Neural crest cell (in vitro differentiated cells): ENCODE measurements at regions not wholly inside any gene's neighbourhood (a gene's known extent, or its start where the extent isn't known, plus 50 kb on each side); places are given as distances from the start of the nearest gene placed in this dataset.
A peak's percentile ranks its signal among the peaks of the same experiment; 100 is the strongest.

Experiments
- DNase-seq: peaks from one replicate; pipeline ENCODE4 v3.0.0; 2021; ENCODE audit warnings: low read depth, mixed read lengths, low spot score
- H3K27ac Mint-ChIP-seq: one replicate; pipeline ENCODE4 v1.8.0; 2021; ENCODE audit warnings: mild to moderate bottlenecking, mixed read lengths; ENCODE audit not compliant: unreplicated experiment
- H3K27me3 Mint-ChIP-seq: 2 replicates; pipeline ENCODE4 v1.8.0; 2021; ENCODE audit warnings: low read depth, mild to moderate bottlenecking, mixed read lengths
- H3K36me3 Mint-ChIP-seq: 2 replicates; pipeline ENCODE4 v1.8.0; 2021; ENCODE audit warnings: low read depth, mild to moderate bottlenecking, mixed read lengths
- H3K4me1 Mint-ChIP-seq: 2 replicates; pipeline ENCODE4 v1.8.0; 2021; ENCODE audit warnings: mixed read lengths
- H3K4me3 Mint-ChIP-seq: one replicate; pipeline ENCODE4 v1.8.0; 2021; ENCODE audit warnings: mild to moderate bottlenecking, mixed read lengths
- H3K9me3 Mint-ChIP-seq: 2 replicates; pipeline ENCODE4 v1.8.0; 2021; ENCODE audit warnings: mixed read lengths
- CTCF ChIP-seq: fragments of 200-600 bp; sonication (generic); conservative IDR thresholded peaks from 2 replicates; pipeline ENCODE4 v1.5.0; 2021; ENCODE audit warnings: antibody characterized with exemption, mild to moderate bottlenecking

DNA sequence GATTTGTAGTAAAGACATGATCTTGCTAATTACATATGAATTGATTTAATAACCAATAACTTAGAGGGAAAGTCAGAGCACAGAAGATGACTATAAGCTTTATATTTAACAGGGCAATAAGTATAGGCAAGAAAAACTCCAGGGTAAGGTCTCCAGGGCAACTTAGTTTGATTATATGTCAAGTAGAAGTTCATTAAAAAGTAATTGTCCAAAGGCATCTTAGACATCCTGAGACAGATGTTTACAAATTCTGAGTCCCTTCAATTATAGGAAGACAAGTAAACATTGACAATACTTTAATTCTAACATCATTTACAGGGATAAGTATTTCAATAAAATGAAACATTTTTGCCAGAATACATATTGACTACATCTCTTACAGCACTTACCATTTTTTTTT is 416.0 kb downstream of the RAP2B start:
- TF ChIP-seq CTCF, result no peak
- Mint-ChIP-seq H3K4me3 (no peak overlapping the region), H3K36me3 (no peaks in the 10 kb centered on the region), H3K9me3 (no peaks in the 10 kb centered on the region), H3K4me1 (peaks cover under 1% of the 10 kb centered on the region), H3K27me3 (no peaks in the 10 kb centered on the region), H3K27ac (no peak overlapping the region)
- DNase-seq, result no peak

DNA sequence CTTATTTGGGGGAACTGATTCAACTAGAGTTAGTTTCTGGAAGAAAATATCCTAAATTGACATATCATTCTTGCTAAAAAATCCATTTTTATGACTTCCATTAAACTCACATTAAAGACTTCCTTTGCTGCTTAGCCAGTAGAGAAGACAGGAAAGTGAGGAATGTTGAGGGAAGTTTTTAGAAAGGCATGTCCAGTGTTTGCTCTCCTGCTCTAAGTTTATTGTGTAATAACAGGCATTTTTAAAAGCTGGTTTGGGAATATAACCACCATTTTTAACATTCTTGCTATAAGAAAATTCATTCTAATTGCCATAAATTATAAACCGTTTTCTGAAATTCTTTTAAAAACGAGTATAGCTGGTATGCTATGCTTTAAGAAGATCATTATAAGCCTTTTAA is 428.0 kb downstream of the RAP2B start:
- Mint-ChIP-seq H3K4me3 (no peak overlapping the region), H3K4me1 (no peaks in the 10 kb centered on the region), H3K36me3 (no peaks in the 10 kb centered on the region), H3K9me3 (no peaks in the 10 kb centered on the region), H3K27me3 (no peaks in the 10 kb centered on the region), H3K27ac (no peak overlapping the region)
- no peak for TF ChIP-seq CTCF
- no peak for DNase-seq

DNA sequence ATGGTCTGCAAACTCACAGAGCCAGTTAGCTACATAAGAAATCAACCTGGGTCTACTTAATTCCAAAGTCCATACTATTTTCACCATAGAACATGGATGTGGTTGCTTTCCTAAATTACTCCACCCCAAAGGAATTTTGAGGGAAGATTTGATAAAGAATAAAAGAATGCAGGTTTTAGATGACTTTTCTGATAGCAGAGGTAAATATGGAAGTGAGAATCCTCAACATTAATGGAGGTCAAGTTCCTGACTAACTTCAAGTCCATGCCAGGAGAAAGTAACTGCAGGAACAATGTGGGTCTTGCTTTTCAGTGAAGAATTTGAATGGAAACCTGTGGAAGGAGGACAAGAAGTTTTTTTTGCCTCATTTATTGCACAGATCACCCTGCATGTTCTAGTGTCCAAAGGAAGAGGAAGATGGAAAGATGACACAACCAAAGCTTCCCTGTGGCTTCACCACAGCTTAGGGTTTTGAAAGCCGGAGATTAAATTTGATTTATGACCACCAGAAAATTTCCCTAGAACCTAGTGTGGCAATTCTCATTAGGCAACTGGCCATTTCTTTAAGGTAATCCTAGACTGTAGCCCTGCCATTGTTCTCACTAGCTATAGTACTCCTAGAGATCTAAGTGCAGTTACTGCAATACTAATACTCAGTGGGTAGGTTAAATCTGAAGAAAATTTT is 429.7 kb downstream of the RAP2B start:
- TF ChIP-seq CTCF, result no peak
- H3K27ac Mint-ChIP-seq, result no peak overlapping the region
- H3K4me3 Mint-ChIP-seq, result no peak overlapping the region
- DNase-seq, result no peak
- H3K36me3 Mint-ChIP-seq, result no peaks in the 10 kb centered on the region
- H3K4me1 Mint-ChIP-seq, result no peaks in the 10 kb centered on the region
- H3K27me3 Mint-ChIP-seq, result no peaks in the 10 kb centered on the region
- H3K9me3 Mint-ChIP-seq, result no peaks in the 10 kb centered on the region

DNA sequence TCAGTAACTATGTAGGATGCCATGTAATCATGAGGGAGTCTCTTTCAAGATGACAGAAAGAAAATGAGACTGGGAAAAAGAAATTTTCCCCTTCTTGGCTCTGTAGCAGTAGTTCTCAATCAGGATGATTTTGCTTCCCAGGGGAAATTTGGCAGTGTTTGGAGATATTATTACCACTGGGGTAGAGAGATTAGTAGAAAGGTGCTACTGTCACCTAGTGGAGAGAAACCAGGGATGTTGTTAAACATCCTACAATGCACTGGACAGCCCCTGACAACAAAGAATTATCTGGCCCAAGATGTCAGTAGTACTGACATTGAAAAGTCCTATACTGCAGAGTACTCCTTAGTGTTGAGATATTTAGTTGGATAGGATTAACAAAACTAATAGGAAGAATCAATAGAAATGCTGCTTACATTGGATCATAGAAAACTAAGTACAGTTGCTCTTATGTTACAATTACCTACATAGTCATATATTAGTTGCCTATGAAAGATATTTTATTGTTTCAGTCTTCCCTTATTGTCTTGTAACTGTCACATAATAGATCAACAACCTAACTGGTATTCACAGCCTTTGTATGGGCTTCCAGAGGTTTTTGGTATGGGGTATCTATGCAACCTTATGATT is 433.3 kb downstream of the RAP2B start:
- Mint-ChIP-seq H3K27ac (no peak overlapping the region), H3K27me3 (no peaks in the 10 kb centered on the region), H3K36me3 (no peaks in the 10 kb centered on the region), H3K4me1 (no peaks in the 10 kb centered on the region), H3K4me3 (no peak overlapping the region), H3K9me3 (no peaks in the 10 kb centered on the region)
- DNase-seq, result no peak
- peak; percentile 69 for TF ChIP-seq CTCF

- H3K9me3 Mint-ChIP-seq, result no peaks in the 10 kb centered on the region
- H3K4me3 Mint-ChIP-seq, result no peak overlapping the region
- H3K27ac Mint-ChIP-seq, result no peak overlapping the region
- TF ChIP-seq CTCF, result no peak
- H3K27me3 Mint-ChIP-seq, result no peaks in the 10 kb centered on the region
- H3K4me1 Mint-ChIP-seq, result no peaks in the 10 kb centered on the region
- H3K36me3 Mint-ChIP-seq, result no peaks in the 10 kb centered on the region
- no peak for DNase-seq
Observed at GRCh38 chr3:153596401-153596800, 434.4 kb downstream of the RAP2B start.
